H1 (cell line): ENCODE measurements at regions not wholly inside any gene's neighbourhood (a gene's known extent, or its start where the extent isn't known, plus 50 kb on each side); places are given as distances from the start of the nearest gene placed in this dataset.

Experiments used
- CHD1 ChIP-seq: IDR thresholded peaks from 2 replicates; pipeline ENCODE4 v1.6.1; 2012; ENCODE audit warnings: low read depth, low read length, improper control_type of control experiment
- JUN ChIP-seq: IDR thresholded peaks from 2 replicates; pipeline ENCODE4 v1.6.1; 2011; ENCODE audit warnings: low read depth, mild to moderate bottlenecking, improper control_type of control experiment, low read length
- SAP30 ChIP-seq: fragments of 300-600 bp; sonication (generic); IDR thresholded peaks from 2 replicates; pipeline ENCODE4 v1.7.1; 2012; ENCODE audit warnings: low read length, moderate library complexity, mild to moderate bottlenecking, inconsistent platforms; ENCODE audit not compliant: insufficient read depth, insufficient replicate concordance
- TEAD4 ChIP-seq: IDR thresholded peaks from 2 replicates; pipeline ENCODE4 v1.6.1; 2012; ENCODE audit warnings: low read depth, low read length, inconsistent platforms, mixed read lengths

- TF ChIP-seq JUN = no peak
- TF ChIP-seq CHD1 = no peak
- TF ChIP-seq TEAD4 = no peak
- no peak for TF ChIP-seq SAP30
These were observed 204.2 kb downstream of the TBX5 start (continued) for GRCh38 chr12:114201794-114202193.
